CD4-positive, alpha-beta T cell treated with Interleukin-1 beta for 1 hour (primary cell): ENCODE measurements at regions not wholly inside any gene's neighbourhood (a gene's known extent, or its start where the extent isn't known, plus 50 kb on each side); places are given as distances from the start of the nearest gene placed in this dataset.

ENCODE experiments used
- DNase-seq, 2 donors: peaks; one replicate each; pipeline ENCODE4 v3.0.0-alpha.2; 2020 to 2022

- DNase-seq = no peak
Measured at GRCh38 chr19:30648866-30649862, 277.0 kb downstream of the ZNF536 start.

GRCh38 chr19:30647891-30648720, 275.9 kb downstream of the ZNF536 start:
- no peak for DNase-seq

- DNase-seq = no peak
Measured at GRCh38 chr19:30646806-30647205, 274.6 kb downstream of the ZNF536 start.

- DNase-seq = no peak
Measured at GRCh38 chr19:30645946-30646577, 273.9 kb downstream of the ZNF536 start.

GRCh38 chr19:30640252-30640965, 268.2 kb downstream of the ZNF536 start:
- DNase-seq = no peak

- no peak for DNase-seq
Measured at GRCh38 chr19:30638889-30639288, 266.7 kb downstream of the ZNF536 start.

GRCh38 chr19:30637926-30638325, 265.7 kb downstream of the ZNF536 start:
- DNase-seq = no peak

- DNase-seq = no peak
Measured at GRCh38 chr19:30634996-30635975, 263.1 kb downstream of the ZNF536 start.

- DNase-seq = no peak
Measured at GRCh38 chr19:30634131-30634830, 262.1 kb downstream of the ZNF536 start.

GRCh38 chr19:30631033-30631370, 258.8 kb downstream of the ZNF536 start:
- no peak for DNase-seq

- no peak for DNase-seq
Measured at GRCh38 chr19:30630289-30631032, 258.3 kb downstream of the ZNF536 start.

GRCh38 chr19:30629086-30629485, 256.9 kb downstream of the ZNF536 start:
- DNase-seq = no peak

GRCh38 chr19:30626626-30626966, 254.4 kb downstream of the ZNF536 start:
- DNase-seq = no peak

- no peak for DNase-seq
Measured at GRCh38 chr19:30625947-30626625, 253.9 kb downstream of the ZNF536 start.

- no peak for DNase-seq
Measured at GRCh38 chr19:30622276-30622675, 250.1 kb downstream of the ZNF536 start.

GRCh38 chr19:30621326-30621920, 249.2 kb downstream of the ZNF536 start:
- no peak for DNase-seq

GRCh38 chr19:30620354-30620753, 248.2 kb downstream of the ZNF536 start:
- no peak for DNase-seq

- no peak for DNase-seq
Measured at GRCh38 chr19:30609656-30610270, 237.6 kb downstream of the ZNF536 start.

GRCh38 chr19:30608471-30608870, 236.3 kb downstream of the ZNF536 start:
- no peak for DNase-seq
